ENCODE measurements at regions not wholly inside any gene's neighbourhood (a gene's known extent, or its start where the extent isn't known, plus 50 kb on each side); places are given as distances from the start of the nearest gene placed in this dataset.

DNA sequence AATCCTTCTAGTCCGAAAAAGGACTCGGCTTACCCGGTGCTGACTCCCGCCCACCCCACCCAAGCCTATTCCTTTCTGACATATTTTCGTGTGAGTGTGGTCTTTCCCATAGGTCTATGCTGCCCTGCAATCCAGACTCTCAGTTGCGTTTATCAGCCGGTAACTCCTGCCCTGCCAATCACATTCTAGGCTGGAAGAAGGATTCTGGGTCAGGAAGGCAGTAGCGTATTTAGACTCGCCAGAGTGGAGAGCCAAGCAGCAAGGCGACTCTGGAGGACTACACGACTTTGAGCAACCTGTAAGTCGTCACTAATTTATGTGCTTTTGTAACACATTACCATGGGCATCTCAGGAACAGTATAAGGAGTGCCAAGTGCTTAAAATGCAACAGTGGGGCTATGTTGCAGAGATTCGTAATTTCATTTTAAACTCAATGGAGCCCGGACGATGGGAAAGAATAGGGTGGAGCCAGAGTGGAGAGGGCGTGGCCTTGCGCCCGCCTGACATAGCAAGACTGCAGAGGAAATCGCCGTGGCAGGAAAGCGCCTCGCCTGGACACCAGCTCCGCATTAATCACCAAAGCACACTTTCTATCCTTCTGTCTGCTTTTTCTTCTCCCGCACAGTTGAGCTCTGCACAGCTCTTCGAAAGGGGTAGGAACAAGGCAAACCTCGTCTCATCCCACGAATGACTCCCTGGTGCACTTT is 1044.2 kb downstream of the AGBL1 start:
- H3K27ac ChIP-seq: no peak overlapping the region
- 92% methylated on average over 27 of the region's 27 CpGs for WGBS
- H3K36me3 ChIP-seq: no peaks in the 10 kb centered on the region
- no peak overlapping the region for H3K4me3 ChIP-seq
- TF ChIP-seq CTCF (IDR thresholded peaks at IDR 0.05): no peak
- TF ChIP-seq POLR2A (IDR thresholded peaks at IDR 0.05): no peak
- TF ChIP-seq POLR2AphosphoS5 (IDR thresholded peaks at IDR 0.05): no peak
- H3K27me3 ChIP-seq (replicated peaks; ENCODE audit: insufficient read depth): no peaks in the 10 kb centered on the region
- intact Hi-C loops (cut with DNase I): no loop called here
- no peaks in the 10 kb centered on the region for H3K9me3 ChIP-seq
- no peak for DNase-seq (ENCODE audit: low spot score)
- H3K4me1 ChIP-seq (replicated peaks): no peaks in the 10 kb centered on the region

DNA sequence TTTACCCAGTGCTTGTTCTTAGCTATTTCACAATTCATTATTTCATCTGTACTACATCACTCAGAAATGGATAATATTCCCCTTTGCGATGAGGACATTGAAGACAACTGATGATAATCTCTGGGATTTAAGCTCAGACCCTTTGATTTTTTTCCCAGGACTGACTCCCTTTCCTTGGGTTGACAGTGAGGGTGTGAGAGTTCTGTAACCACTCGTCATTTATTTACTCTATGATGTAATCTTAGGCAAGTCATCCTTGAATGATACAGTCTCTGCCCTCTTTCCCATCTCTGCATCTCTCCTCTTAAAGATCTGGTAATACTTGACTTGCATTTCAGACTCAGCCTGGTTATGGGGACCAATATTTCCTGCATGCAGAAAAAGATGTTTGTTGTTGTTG is 1041.7 kb downstream of the AGBL1 start:
- Histone ChIP-seq H3K4me1 (replicated peaks) (no peaks in the 10 kb centered on the region), H3K9me3 (no peaks in the 10 kb centered on the region), H3K4me3 (no peak overlapping the region), H3K36me3 (no peaks in the 10 kb centered on the region), H3K27ac (no peak overlapping the region), H3K27me3 (replicated peaks; ENCODE audit: insufficient read depth) (no peaks in the 10 kb centered on the region)
- WGBS: 38% methylated on average over 2 of the region's 2 CpGs
- intact Hi-C loops (cut with DNase I): no loop called here
- TF ChIP-seq CTCF (IDR thresholded peaks at IDR 0.05) (no peak), POLR2A (IDR thresholded peaks at IDR 0.05) (no peak), POLR2AphosphoS5 (IDR thresholded peaks at IDR 0.05) (no peak)
- DNase-seq (ENCODE audit: low spot score): no peak

GRCh38 chr15:87120555-87120954 is 1040.9 kb downstream of the AGBL1 start:
- Histone ChIP-seq H3K27me3 (replicated peaks; ENCODE audit: insufficient read depth) (no peaks in the 10 kb centered on the region), H3K9me3 (no peaks in the 10 kb centered on the region), H3K36me3 (no peaks in the 10 kb centered on the region), H3K4me3 (no peak overlapping the region), H3K27ac (no peak overlapping the region), H3K4me1 (replicated peaks) (no peaks in the 10 kb centered on the region)
- TF ChIP-seq POLR2A (IDR thresholded peaks at IDR 0.05) (no peak), POLR2AphosphoS5 (IDR thresholded peaks at IDR 0.05) (no peak), CTCF (IDR thresholded peaks at IDR 0.05) (no peak)
- no peak for DNase-seq (ENCODE audit: low spot score)
- intact Hi-C loops (cut with DNase I): no loop called here

DNA sequence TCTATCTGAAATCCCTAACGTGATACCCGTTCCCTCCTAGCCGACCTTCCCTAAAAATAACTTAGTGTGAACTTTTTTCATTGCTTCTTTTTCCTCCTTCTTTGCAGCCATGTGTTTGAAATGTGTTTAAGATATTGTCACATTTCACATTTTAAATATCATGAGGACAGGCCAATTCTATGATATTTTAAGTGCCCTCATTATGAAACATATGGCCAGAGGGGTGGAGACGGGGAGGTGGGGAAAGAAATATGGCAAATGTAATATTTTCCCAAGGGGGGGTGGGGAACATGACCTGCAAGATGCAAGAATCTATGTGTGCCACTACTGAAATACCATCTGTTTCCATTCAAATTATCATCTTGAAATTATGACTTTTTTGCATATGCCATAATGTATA is 1039.2 kb downstream of the AGBL1 start:
- intact Hi-C loops (cut with DNase I): no loop called here
- H3K27ac ChIP-seq: no peak overlapping the region
- no peaks in the 10 kb centered on the region for H3K9me3 ChIP-seq
- H3K27me3 ChIP-seq (replicated peaks; ENCODE audit: insufficient read depth): no peaks in the 10 kb centered on the region
- H3K4me3 ChIP-seq: no peak overlapping the region
- TF ChIP-seq CTCF (IDR thresholded peaks at IDR 0.05): no peak
- TF ChIP-seq POLR2AphosphoS5 (IDR thresholded peaks at IDR 0.05): no peak
- TF ChIP-seq POLR2A (IDR thresholded peaks at IDR 0.05): no peak
- WGBS: 84% methylated on average over 4 of the region's 4 CpGs
- H3K4me1 ChIP-seq (replicated peaks): no peaks in the 10 kb centered on the region
- no peak for DNase-seq (ENCODE audit: low spot score)
- no peaks in the 10 kb centered on the region for H3K36me3 ChIP-seq

DNA sequence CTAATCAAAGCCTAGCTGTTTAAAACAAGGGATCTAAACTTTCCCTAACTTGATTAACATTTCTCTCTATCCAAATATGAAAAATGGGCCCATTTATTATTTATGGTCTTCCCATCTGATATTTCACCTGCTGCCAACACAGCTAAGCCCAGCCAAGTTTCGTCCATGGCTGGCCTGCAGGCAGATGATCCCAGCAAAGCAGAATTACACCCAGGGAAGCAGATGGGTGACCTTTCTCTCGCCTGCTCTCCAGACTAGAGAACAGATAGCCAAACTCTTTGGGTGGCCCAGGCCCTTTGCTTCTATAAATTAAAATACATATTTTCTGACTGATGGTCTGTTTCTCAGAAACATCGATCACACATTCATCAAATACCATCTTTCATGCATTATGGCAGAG is 1038.8 kb downstream of the AGBL1 start:
- intact Hi-C loops (cut with DNase I): no loop called here
- WGBS: 69% methylated on average over 3 of the region's 3 CpGs
- no peaks in the 10 kb centered on the region for H3K27me3 ChIP-seq (replicated peaks; ENCODE audit: insufficient read depth)
- no peak overlapping the region for H3K27ac ChIP-seq
- no peak overlapping the region for H3K4me3 ChIP-seq
- H3K36me3 ChIP-seq: no peaks in the 10 kb centered on the region
- no peaks in the 10 kb centered on the region for H3K9me3 ChIP-seq
- no peak for DNase-seq (ENCODE audit: low spot score)
- TF ChIP-seq POLR2A (IDR thresholded peaks at IDR 0.05) (no peak), POLR2AphosphoS5 (IDR thresholded peaks at IDR 0.05) (no peak), CTCF (IDR thresholded peaks at IDR 0.05) (no peak)
- H3K4me1 ChIP-seq (replicated peaks): no peaks in the 10 kb centered on the region

Measured in prostate gland (tissue), 2 donors.